Liver (tissue), 8 donors: ENCODE measurements at regions not wholly inside any gene's neighbourhood (a gene's known extent, or its start where the extent isn't known, plus 50 kb on each side); places are given as distances from the start of the nearest gene placed in this dataset.
A peak's percentile ranks its signal among the peaks of the same experiment; 100 is the strongest.

Source experiments
- DNase-seq: peaks from one replicate; pipeline ENCODE4 v3.0.0-alpha.2; 2017; ENCODE audit warnings: low spot score
- H3K27ac ChIP-seq, 2 donors: one replicate each; pipeline ENCODE4 v1.7.0; 2013; ENCODE audit warnings: inconsistent platforms in 2 of 2, low read length in 2 of 2, control low read depth in 1 of 2, low read depth in 1 of 2, mild to moderate bottlenecking in 1 of 2
- H3K27me3 ChIP-seq, 4 donors: one replicate each; pipeline versions ENCODE4 v1.6.1 to v1.7.0; 2013; ENCODE audit warnings: low read length in 3 of 4, inconsistent platforms in 1 of 4, mild to moderate bottlenecking in 1 of 4, moderate library complexity in 1 of 4; ENCODE audit not compliant: control insufficient read depth in 4 of 4, insufficient read depth in 4 of 4
- H3K36me3 ChIP-seq, 4 donors: one replicate each; pipeline versions ENCODE4 v1.6.1 to v1.7.0; 2013; ENCODE audit warnings: low read length in 3 of 4, mild to moderate bottlenecking in 3 of 4, low read depth in 1 of 4, moderate library complexity in 1 of 4; ENCODE audit not compliant: control insufficient read depth in 4 of 4, insufficient read depth in 3 of 4
- H3K4me1 ChIP-seq, 4 donors: one replicate each; pipeline versions ENCODE4 v1.6.1 to v1.7.0; 2013; ENCODE audit warnings: low read length in 3 of 4, mild to moderate bottlenecking in 3 of 4, moderate library complexity in 1 of 4; ENCODE audit not compliant: control insufficient read depth in 4 of 4, insufficient read depth in 4 of 4
- H3K4me3 ChIP-seq, 3 donors: one replicate each; pipeline versions ENCODE4 v1.6.1 to v1.7.0; 2013; ENCODE audit warnings: low read length in 3 of 3, control low read depth in 1 of 3, low read depth in 1 of 3, mild to moderate bottlenecking in 1 of 3
- H3K9ac ChIP-seq, 2 donors: one replicate each; pipeline ENCODE4 v1.7.0; 2013; ENCODE audit warnings: low read length in 2 of 2, mild to moderate bottlenecking in 2 of 2, moderate library complexity in 2 of 2, control low read depth in 1 of 2, low read depth in 1 of 2
- H3K9me3 ChIP-seq, 4 donors: one replicate each; pipeline versions ENCODE4 v1.6.1 to v1.7.0; 2013; ENCODE audit warnings: low read length in 3 of 4; ENCODE audit not compliant: control insufficient read depth in 4 of 4
- ATF3 ChIP-seq: IDR thresholded peaks from 2 replicates; pipeline ENCODE4 v1.6.1; 2016; ENCODE audit warnings: antibody characterized with exemption
- CTCF ChIP-seq: fragments of 150-350 bp; IDR thresholded peaks from 2 replicates; pipeline ENCODE4 v1.5.1; 2017; ENCODE audit warnings: improper control_type of control experiment, low read depth, low read length; ENCODE audit not compliant: missing input control
- EGR1 ChIP-seq, 2 donors: IDR thresholded peaks; 2 replicates each; pipeline ENCODE4 v1.6.1; 2016 to 2018; ENCODE audit warnings: antibody characterized with exemption in 2 of 2, low read depth in 2 of 2
- FOXA1 ChIP-seq: IDR thresholded peaks from 2 replicates; pipeline ENCODE4 v1.6.1; 2016; ENCODE audit warnings: antibody characterized with exemption
- FOXA2 ChIP-seq: IDR thresholded peaks from 2 replicates; pipeline ENCODE4 v1.6.1; 2016; ENCODE audit warnings: antibody characterized with exemption
- GABPA ChIP-seq, 2 donors: IDR thresholded peaks in 1 of 2; conservative IDR thresholded peaks in 1 of 2; 2 replicates each; pipeline ENCODE4 v1.6.1; 2016; ENCODE audit warnings: antibody characterized with exemption in 2 of 2, mild to moderate bottlenecking in 1 of 2, moderate library complexity in 1 of 2
- HNF4A ChIP-seq, 2 donors: conservative IDR thresholded peaks; 2 replicates each; pipeline ENCODE4 v1.6.1; 2016; ENCODE audit warnings: antibody characterized with exemption in 2 of 2, mild to moderate bottlenecking in 2 of 2
- HNF4G ChIP-seq: IDR thresholded peaks from 2 replicates; pipeline ENCODE4 v1.6.1; 2016; ENCODE audit warnings: antibody characterized with exemption
- JUND ChIP-seq, 2 donors: IDR thresholded peaks; 2 replicates each; pipeline ENCODE4 v1.6.1; 2016; ENCODE audit warnings: antibody characterized with exemption in 2 of 2
- MAX ChIP-seq: IDR thresholded peaks from 2 replicates; pipeline ENCODE4 v1.6.1; 2016; ENCODE audit warnings: antibody characterized with exemption
- NR2F2 ChIP-seq: IDR thresholded peaks from 2 replicates; pipeline ENCODE4 v1.6.1; 2016; ENCODE audit warnings: antibody characterized with exemption
- RAD21 ChIP-seq, 2 donors: IDR thresholded peaks; 2 replicates each; pipeline ENCODE4 v1.6.1; 2016; ENCODE audit warnings: antibody characterized with exemption in 2 of 2, mild to moderate bottlenecking in 2 of 2
- REST ChIP-seq: IDR thresholded peaks from 2 replicates; pipeline ENCODE4 v1.6.1; 2016; ENCODE audit warnings: antibody characterized with exemption, mild to moderate bottlenecking
- RXRA ChIP-seq, 2 donors: IDR thresholded peaks; 2 replicates each; pipeline ENCODE4 v1.6.1; 2017 to 2018; ENCODE audit warnings: antibody characterized with exemption in 2 of 2, mild to moderate bottlenecking in 1 of 2
- SP1 ChIP-seq: IDR thresholded peaks from 2 replicates; pipeline ENCODE4 v1.6.1; 2018; ENCODE audit warnings: antibody characterized with exemption, mild to moderate bottlenecking
- TAF1 ChIP-seq: conservative IDR thresholded peaks from 2 replicates; pipeline ENCODE4 v1.6.1; 2016; ENCODE audit warnings: antibody characterized with exemption, mild to moderate bottlenecking
- YY1 ChIP-seq: IDR thresholded peaks from 2 replicates; pipeline ENCODE4 v1.6.1; 2016; ENCODE audit warnings: antibody characterized with exemption, mild to moderate bottlenecking
- ZBTB33 ChIP-seq: IDR thresholded peaks from 2 replicates; pipeline ENCODE4 v1.6.1; 2016; ENCODE audit warnings: antibody characterized with exemption
- WGBS: extraction: QIAGEN DNeasy Blood & Tissue Kit; methylation state at CpG from one replicate; pipeline ENCODE4 v1.1.7; 2013; 5-methylcytosine and 5-hydroxymethylcytosine counted together
- donor health status: healthy.
- donor health status: healthy.
- donor health status: healthy.
- donor health status: healthy.
- donor health status: healthy.

GRCh38 chr10:78900715-78901430 is 167.9 kb upstream of the ZMIZ1 start:
- peak; percentile 20 for DNase-seq
- WGBS: 95% methylated on average over 5 of the region's 5 CpGs
- Histone ChIP-seq H3K9me3 (no peaks in the 10 kb centered on the region), H3K9ac (no peak overlapping the region), H3K27ac (no peak overlapping the region), H3K4me3 (no peak overlapping the region), H3K27me3 (no peaks in the 10 kb centered on the region), H3K36me3 (no peaks in the 10 kb centered on the region), H3K4me1 (peaks cover 3 to 12% (median 9%) of the 10 kb centered on the region in 4 donors)
- no peak for TF ChIP-seq MAX
- TF ChIP-seq SP1: no peak
- no peak for TF ChIP-seq GABPA (IDR thresholded peaks at IDR 0.05 in 1 of 2, conservative IDR thresholded peaks at IDR 0.05 in 1 of 2)
- no peak for TF ChIP-seq FOXA1
- no peak for TF ChIP-seq RXRA (IDR thresholded peaks at IDR 0.05)
- no peak for TF ChIP-seq EGR1 (IDR thresholded peaks at IDR 0.05; ENCODE audit: low read depth in 2 of 2)
- TF ChIP-seq ATF3: no peak
- no peak for TF ChIP-seq NR2F2
- TF ChIP-seq HNF4G: no peak
- TF ChIP-seq JUND (IDR thresholded peaks at IDR 0.05): no peak
- TF ChIP-seq ZBTB33: no peak
- no peak for TF ChIP-seq CTCF
- no peak for TF ChIP-seq HNF4A (conservative IDR thresholded peaks at IDR 0.05)
- TF ChIP-seq TAF1: no peak
- TF ChIP-seq FOXA2: no peak
- no peak for TF ChIP-seq YY1
- TF ChIP-seq RAD21 (IDR thresholded peaks at IDR 0.05): no peak
- no peak for TF ChIP-seq REST
